KMS-11 (cell line): ENCODE measurements at regions not wholly inside any gene's neighbourhood (a gene's known extent, or its start where the extent isn't known, plus 50 kb on each side); places are given as distances from the start of the nearest gene placed in this dataset.

Source experiments
- H2AFZ ChIP-seq: fragments of 200-600 bp; sonication (generic); 2 replicates; pipeline ENCODE4 v1.6.1; 2016; ENCODE audit warnings: antibody characterized with exemption, mixed run types, low read depth
- H3K27ac ChIP-seq: fragments of 200-600 bp; sonication (generic); 2 replicates; pipeline ENCODE4 v1.6.1; 2016; ENCODE audit warnings: mild to moderate bottlenecking, mixed run types
- H3K27me3 ChIP-seq: fragments of 200-600 bp; sonication (generic); 2 replicates; pipeline ENCODE4 v1.6.1; 2017; ENCODE audit warnings: mild to moderate bottlenecking, low read depth, mixed run types, moderate library complexity; ENCODE audit not compliant: insufficient read depth
- H3K36me3 ChIP-seq: fragments of 200-600 bp; sonication (generic); 2 replicates; pipeline ENCODE4 v1.6.1; 2017; ENCODE audit warnings: mild to moderate bottlenecking, mixed run types; ENCODE audit not compliant: insufficient read depth
- H3K4me1 ChIP-seq: fragments of 200-600 bp; sonication (generic); 2 replicates; pipeline ENCODE4 v1.6.1; 2016; ENCODE audit warnings: mild to moderate bottlenecking, low read depth, mixed run types; ENCODE audit not compliant: poor library complexity, severe bottlenecking
- H3K4me2 ChIP-seq: fragments of 200-600 bp; sonication (generic); 2 replicates; pipeline ENCODE4 v1.7.0; 2016; ENCODE audit warnings: mild to moderate bottlenecking, mixed run types
- H3K4me3 ChIP-seq: fragments of 200-600 bp; sonication (generic); IDR thresholded peaks from 2 replicates; pipeline ENCODE4 v1.6.1; 2017; ENCODE audit warnings: low read depth, low read length, mixed read lengths; ENCODE audit not compliant: insufficient read depth
- H3K79me2 ChIP-seq: fragments of 200-600 bp; sonication (generic); 2 replicates; pipeline ENCODE4 v1.6.1; 2016; ENCODE audit warnings: low read depth, mixed run types; ENCODE audit not compliant: insufficient read depth
- H3K9ac ChIP-seq: fragments of 200-600 bp; sonication (generic); 2 replicates; pipeline ENCODE4 v1.6.1; 2016; ENCODE audit warnings: mild to moderate bottlenecking, mixed run types
- H4K20me1 ChIP-seq: fragments of 200-600 bp; sonication (generic); 2 replicates; pipeline ENCODE4 v1.6.1; 2016; ENCODE audit warnings: mild to moderate bottlenecking, mixed run types; ENCODE audit not compliant: insufficient read depth
- CTCF ChIP-seq: fragments of 200-600 bp; sonication (generic); conservative IDR thresholded peaks from 2 replicates; pipeline ENCODE4 v1.6.1; 2017; ENCODE audit warnings: low read depth, mild to moderate bottlenecking, antibody characterized with exemption, low read length, moderate library complexity, mixed read lengths

GRCh38 chr11:10380921-10381320 is 74.1 kb upstream of the AMPD3 start:
- Histone ChIP-seq H3K4me3 (no peak overlapping the region), H3K27me3 (no peaks in the 10 kb centered on the region), H2AFZ (no peak overlapping the region), H3K4me1 (no peaks in the 10 kb centered on the region), H3K9ac (no peak overlapping the region), H4K20me1 (no peaks in the 10 kb centered on the region), H3K79me2 (no peaks in the 10 kb centered on the region), H3K4me2 (no peak overlapping the region), H3K36me3 (no peaks in the 10 kb centered on the region), H3K27ac (no peak overlapping the region)
- TF ChIP-seq CTCF, result no peak

GRCh38 chr11:10381736-10382135 is 73.3 kb upstream of the AMPD3 start:
- no peaks in the 10 kb centered on the region for H3K36me3 ChIP-seq
- H4K20me1 ChIP-seq, result no peaks in the 10 kb centered on the region
- TF ChIP-seq CTCF, result no peak
- no peak overlapping the region for H3K9ac ChIP-seq
- no peaks in the 10 kb centered on the region for H3K4me1 ChIP-seq
- H2AFZ ChIP-seq, result no peak overlapping the region
- H3K79me2 ChIP-seq, result no peaks in the 10 kb centered on the region
- H3K27me3 ChIP-seq, result no peaks in the 10 kb centered on the region
- no peak overlapping the region for H3K4me2 ChIP-seq
- H3K27ac ChIP-seq, result no peak overlapping the region
- no peak overlapping the region for H3K4me3 ChIP-seq

GRCh38 chr11:10382518-10382917 is 72.5 kb upstream of the AMPD3 start:
- Histone ChIP-seq H3K9ac (no peak overlapping the region), H3K4me1 (no peaks in the 10 kb centered on the region), H3K27me3 (no peaks in the 10 kb centered on the region), H3K4me3 (no peak overlapping the region), H3K79me2 (no peaks in the 10 kb centered on the region), H4K20me1 (no peaks in the 10 kb centered on the region), H3K36me3 (no peaks in the 10 kb centered on the region), H3K4me2 (no peak overlapping the region), H3K27ac (no peak overlapping the region), H2AFZ (no peak overlapping the region)
- TF ChIP-seq CTCF, result no peak

GRCh38 chr11:10385696-10386095 is 69.4 kb upstream of the AMPD3 start:
- Histone ChIP-seq H3K4me1 (no peaks in the 10 kb centered on the region), H3K27ac (no peak overlapping the region), H3K4me3 (no peak overlapping the region), H3K79me2 (no peaks in the 10 kb centered on the region), H4K20me1 (no peaks in the 10 kb centered on the region), H3K4me2 (no peak overlapping the region), H3K36me3 (no peaks in the 10 kb centered on the region), H3K9ac (no peak overlapping the region), H3K27me3 (no peaks in the 10 kb centered on the region), H2AFZ (no peak overlapping the region)
- TF ChIP-seq CTCF, result no peak

GRCh38 chr11:10386361-10386760 is 68.7 kb upstream of the AMPD3 start:
- no peak overlapping the region for H2AFZ ChIP-seq
- H3K4me2 ChIP-seq, result no peak overlapping the region
- no peaks in the 10 kb centered on the region for H3K4me1 ChIP-seq
- H3K27ac ChIP-seq, result no peak overlapping the region
- H4K20me1 ChIP-seq, result no peaks in the 10 kb centered on the region
- no peak for TF ChIP-seq CTCF
- H3K9ac ChIP-seq, result no peak overlapping the region
- H3K4me3 ChIP-seq, result no peak overlapping the region
- no peaks in the 10 kb centered on the region for H3K36me3 ChIP-seq
- no peaks in the 10 kb centered on the region for H3K27me3 ChIP-seq
- H3K79me2 ChIP-seq, result no peaks in the 10 kb centered on the region
